NCI-H2227 treated with DMSO at 0.1 percent for 48 hours (cell line): ENCODE measurements at regions not wholly inside any gene's neighbourhood (a gene's known extent, or its start where the extent isn't known, plus 50 kb on each side); places are given as distances from the start of the nearest gene placed in this dataset.
"Not testable (repeated sequence)": the region's sequence is repeated elsewhere in the genome, so short reads cannot be mapped to it uniquely, and the experiment has no call there.

Experiments used
- DNase-seq: peaks from one replicate; lab custom pipeline; 2025; lab: John Stamatoyannopoulos, UW

DNA sequence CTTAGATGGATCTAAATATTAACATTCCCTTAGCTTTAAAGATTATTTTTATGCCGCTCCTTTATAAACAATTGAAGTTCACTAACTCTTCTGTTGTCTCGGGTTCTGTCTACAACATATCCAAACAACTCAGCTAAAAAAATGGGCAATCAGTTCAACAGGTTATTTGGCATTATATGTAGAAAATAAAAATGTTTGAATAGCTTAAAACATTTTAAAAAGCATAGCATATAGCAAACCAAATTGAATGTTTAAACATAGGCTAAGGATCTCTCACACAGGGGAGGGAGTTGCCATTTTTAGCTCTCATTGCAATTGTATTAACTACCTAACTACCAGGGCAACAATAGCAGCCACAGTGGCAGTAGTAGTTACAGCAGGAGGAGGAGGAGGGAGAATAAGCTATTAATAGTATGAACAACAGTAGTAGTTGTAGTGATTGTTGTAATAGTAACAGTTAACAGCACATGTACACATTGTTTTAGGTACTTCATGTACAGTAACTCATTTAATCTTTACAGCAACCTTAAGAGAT, 404.2 kb downstream of the KCNRG start:
- no peak for DNase-seq

DNA sequence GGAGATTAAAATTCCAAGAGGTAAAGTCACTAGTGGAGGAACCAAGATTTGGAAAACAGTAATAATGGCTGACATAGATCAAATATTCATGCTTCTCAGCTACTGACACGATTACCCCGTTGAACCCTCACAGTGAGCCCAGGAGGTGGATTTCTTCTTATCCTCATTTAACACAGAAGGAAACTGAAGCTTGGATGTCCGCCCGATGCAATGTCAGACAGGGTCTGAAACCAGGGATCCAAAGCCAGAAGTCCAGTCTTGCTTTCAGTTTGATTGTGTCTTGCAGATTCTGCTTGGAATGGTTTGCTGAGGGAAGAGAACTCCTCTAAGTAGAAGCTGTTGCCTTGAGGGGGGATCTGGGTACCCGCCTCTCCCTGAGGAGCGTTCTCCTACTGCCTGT, 404.7 kb downstream of the KCNRG start:
- DNase-seq: no peak

DNA sequence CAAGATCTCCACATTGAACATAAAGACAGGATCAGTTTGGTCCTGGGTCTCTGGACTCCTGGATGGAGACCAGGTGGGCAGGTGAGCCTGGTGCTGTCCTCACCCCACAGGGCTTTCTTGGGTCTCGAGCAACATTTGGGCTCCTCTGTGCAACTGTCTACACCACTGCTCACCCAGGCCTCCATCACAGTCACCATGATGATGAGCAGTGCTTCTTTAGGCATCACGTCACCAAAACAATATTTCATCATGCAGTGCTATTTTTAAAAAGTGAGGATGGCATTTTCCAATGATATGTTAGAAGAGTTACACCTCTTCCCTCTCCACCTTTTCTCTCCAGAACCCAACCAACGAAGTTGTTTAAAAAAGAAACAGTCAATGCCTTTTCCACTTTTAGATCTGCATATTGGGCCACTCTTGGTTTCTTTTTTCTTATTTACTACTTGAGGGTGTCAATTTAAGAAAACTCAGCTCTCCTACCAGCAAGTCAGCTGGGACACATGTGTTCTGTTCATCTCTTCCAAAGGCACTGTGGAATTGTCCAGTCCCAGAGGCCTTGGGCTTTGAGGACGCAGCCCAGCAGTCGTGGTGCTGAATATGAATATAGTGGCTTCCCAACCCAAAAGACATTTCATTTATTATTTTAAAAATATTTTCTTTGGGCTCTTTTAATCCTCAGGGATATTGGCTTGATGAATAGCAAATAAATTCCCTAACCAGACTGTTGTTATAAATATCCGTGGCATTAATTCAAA, 405.7 kb downstream of the KCNRG start:
- no peak for DNase-seq

DNA sequence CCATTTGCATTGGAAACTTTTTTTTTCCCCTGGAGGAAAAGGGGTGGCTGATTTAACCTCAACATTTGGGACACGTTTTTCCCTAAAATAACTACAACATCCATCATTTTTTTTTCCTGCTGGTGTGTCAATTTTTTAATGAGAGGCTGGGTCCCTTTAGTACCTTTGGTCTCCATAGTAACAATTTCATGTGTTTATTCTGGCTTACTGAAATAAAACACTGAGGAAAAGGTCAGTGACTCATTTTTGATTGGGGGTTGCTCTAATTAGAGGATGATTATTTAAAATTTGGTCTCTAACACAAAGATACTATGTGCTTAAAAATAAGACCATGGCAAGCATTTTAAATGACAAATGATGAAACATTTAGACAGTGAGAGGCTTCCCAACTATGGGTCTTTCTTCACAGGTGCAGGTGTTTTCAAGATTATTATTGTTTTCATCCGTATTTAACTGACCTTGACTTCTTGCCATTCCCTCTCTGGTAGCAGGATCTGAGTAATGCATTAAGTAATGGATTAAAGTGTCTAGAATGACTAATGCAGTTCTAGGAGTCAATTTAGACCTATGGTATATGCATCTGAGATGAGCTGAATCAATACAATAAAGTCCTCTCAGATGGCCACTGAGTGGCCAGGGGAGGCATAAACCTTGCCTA, 406.4 kb downstream of the KCNRG start:
- no peak for DNase-seq

DNA sequence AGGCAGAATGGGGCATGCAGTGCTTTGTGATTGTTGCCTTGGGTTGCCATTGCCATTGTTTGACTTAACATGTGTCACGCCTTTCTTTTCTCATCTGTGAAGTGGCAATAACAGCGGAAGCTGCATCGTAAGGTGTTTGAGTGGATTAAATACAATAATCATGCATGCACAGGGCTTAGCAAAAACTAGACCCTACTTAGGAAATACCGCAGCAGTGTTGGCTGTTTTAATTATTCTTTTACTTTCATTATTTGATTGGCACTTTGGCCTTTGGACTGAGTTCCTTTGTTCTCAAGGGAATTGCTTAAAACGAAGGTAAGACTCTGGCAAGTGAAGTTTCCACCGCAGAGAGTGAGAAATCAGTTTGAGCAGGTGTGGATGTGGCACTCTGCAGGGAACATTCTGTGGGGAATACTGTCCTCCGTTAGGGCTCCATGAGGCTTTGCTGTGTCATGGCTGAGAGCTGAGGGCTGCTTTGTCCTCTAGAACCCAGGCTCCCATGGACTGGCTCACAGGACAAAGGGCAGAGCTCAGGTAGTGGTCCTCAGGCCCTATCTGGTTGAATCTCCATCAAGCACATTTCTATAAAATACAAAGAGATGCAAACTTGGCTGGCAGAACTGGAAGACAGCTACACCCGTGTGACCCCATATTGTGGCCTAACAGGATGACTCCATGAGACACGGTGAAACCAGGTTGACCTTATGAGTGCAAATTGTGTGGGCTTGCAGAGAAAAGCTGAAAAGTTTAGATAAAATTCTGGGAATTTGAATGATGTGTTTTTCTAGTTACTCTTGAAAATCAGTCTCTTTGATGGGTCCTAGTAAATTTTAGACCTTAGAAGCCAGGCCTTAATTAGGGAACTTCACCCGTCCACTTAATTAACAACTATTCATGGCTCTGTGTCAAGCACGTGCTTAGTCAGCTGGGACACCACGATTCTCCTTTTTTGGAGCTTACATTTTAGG, 407.2 kb downstream of the KCNRG start:
- no peak for DNase-seq

DNA sequence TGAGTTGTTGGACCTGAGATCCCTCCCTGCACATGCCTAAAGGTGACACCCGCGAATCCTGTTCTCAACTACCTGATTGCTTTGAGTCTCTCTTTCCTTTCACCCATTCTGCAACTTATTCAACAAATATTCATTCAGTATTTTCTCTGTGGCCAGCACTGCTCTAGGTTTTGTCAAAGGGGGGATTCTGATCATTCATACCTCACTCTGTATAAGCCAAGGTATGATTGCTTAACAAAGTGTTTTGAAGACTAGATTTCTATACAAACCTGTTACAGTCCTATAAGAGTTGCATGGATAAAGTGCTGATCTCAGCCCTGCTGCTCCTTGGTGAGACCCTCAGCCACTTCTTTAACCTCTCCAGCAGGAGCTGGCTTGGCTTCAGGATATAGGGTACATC, 409.7 kb downstream of the KCNRG start:
- DNase-seq: no peak

DNA sequence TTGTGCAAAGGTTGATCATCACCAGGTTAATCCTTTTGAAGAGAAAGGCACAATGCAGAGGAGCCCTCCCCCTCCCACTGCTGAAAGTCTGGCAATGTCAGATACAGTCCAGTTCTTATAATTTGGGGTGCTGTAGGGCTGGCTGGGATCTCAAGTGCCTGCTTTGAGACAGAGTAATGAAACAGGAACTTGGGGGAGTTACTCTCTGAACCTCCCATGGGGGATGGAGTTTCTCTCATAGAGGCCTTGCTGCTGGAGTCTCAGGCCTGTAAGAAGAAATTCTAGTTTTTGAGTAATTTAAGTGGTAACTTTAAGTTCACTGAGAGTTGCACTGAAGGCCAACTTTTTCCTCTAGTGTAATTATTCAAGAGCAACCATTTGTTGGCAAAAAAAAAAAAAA, 410.5 kb downstream of the KCNRG start:
- DNase-seq: no peak

DNA sequence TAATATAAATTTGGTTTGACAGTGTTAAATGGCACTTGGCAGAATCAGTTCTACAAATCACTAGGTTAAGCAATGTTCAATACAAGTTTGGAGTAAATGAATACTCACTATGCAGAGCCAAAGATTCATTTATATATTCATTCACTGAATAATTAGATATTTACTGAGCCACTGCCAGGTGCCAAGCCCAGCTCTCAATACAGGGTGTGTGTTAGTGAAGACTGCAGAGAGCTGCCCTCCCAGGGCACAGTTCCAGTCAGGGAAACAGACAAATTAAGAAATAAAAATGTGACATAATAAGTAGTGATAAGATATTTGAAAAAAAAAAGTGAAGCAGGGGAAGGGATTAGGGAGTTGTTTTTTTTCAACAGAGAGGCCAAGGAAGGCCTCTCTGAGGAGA, 411.7 kb downstream of the KCNRG start:
- DNase-seq: no peak

DNA sequence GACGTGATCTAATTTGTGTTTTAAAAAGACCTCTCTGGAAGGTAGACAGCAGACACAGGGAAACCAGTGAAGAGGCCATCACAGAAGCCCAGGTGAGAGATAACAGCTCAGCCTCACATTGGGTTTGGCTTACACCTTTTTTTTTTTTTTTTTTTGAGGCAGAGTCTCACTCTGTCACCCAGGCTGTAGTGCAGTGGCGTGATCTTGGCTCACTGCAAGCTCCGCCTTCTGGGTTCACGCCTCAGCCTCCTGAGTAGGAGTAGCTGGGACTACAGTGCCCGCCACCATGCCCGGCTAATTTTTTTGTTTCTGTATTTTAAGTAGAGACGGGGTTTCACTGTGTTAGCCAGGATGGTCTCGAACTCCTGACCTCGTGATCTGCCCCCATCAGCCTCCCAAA, 412.3 kb downstream of the KCNRG start:
- not testable (repeated sequence) for DNase-seq

DNA sequence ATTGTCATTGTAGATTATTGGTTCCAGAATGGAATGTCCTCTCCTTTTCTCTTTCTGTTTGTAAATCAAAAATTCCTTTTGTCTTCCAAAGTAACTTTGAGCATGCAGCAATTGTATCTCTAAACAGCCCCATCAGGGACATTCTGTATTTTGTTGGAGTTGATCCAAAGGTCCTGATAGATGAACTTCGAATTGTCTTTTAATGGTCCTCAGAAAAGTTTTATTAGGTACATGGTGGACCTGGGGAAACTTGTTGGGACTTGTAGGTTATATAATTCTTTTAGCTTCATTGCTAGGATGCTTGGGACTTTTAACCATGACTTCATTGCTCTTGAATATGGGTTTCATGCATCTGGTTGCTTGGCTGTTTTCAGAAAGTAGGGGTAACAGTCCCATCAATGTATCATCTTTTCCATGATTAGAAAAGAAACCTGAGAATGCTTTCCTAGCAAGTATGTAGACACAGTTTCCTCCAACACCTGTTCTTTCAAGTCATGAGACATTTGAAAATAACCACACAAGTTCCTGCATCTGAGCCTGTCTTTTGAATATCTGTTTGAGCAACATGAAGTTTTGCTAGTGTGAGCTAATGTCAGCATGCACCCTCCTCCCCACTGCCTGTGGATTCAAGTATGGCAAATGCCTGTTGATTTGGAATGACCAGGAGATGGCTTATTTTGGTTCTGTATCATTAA, 413.1 kb downstream of the KCNRG start:
- no peak for DNase-seq

DNA sequence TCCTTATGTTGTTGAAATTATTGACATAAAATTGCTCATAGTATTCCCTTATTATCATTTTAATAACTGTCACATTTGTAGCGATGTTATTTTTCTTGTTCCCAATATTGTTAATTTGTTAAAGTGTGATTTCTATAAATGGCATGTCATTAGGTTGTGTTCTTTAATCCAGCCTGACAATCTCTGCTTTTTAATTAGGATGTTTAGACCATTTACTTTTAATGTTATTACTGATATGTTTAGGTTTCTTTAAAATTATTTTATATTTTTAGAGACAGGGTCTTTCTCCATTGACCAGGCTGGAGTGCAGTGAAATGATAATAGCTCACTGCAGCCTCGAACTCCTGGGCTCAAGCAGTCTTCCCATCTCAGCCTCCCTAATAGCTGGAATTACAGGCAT, 408.5 kb downstream of the DLEU7 start:
- DNase-seq: no peak

DNA sequence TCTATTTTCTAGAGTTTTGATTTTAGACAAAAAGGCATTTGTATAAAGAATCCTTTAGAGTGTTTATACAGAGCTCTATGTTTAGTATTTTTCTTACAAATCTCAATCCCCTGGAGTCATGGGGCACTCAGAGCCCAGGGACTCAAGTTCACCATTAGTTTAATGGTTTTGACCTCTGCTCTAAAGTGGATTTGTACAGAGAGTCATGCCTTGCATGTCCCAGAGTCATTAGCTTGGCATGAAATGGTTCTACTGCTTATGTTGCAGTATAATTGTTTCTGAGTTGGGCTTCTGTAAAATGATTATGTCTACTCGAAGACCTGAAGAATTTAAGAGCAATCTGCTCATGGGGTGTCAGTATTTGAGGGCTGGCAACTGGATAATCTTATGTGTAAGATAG, 406.2 kb downstream of the DLEU7 start:
- DNase-seq: no peak

DNA sequence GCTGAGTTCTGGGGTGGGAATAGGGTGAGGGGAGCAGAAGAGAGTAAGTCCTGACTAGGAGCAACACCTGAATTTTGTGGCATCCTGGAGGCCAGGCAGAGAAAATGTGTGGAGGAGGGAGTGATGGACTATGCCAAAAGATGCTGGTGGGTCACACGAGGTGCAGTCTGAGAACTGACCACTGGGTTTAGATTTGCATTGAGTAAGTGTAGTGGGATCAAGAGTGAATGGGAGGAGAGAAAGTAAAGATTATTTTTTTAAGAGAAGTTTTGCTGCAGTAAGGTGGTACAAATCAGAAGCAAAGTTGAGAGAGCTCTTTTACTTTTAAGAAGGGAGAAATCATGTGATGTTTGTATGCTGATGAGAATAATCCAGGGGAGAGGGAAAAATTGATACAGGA, 405.1 kb downstream of the DLEU7 start:
- no peak for DNase-seq

DNA sequence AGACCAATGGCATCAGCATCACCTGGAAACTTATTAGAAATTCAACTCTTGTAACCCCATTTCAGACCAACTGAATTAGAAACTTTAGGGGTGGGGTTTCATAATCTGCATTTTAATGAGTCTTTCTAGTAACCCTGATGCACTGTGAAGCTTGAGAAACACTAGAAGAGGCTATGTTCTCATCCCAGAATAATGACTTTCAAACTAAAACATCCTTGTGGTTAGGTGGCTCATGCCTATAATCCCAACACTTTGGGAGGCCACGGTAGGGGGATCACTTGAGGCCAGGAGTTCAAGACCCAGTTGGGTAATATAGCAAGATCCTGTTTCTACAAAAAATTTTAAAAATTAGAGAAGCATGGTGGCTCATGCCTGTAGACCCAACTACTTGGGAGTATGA, 402.4 kb downstream of the DLEU7 start:
- DNase-seq: no peak

DNA sequence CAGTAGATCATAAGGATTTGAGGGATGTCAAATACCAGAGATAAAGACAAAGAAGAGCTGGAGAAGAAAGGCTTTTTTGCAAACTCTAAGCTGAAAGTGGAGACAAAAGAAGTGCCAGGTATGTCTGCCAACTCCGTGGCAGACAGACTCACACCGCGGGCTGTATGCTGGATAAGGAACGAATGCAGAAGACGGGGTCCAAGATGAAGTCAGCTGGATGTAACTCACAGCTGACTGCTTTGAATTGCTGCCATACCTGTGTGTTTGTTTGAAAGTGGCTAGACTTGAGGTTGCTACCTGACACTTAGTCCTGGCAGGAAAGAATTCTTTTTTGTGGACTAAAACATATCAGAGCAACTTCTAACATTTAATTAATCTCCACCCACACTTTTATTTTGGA, 398.8 kb downstream of the DLEU7 start:
- DNase-seq: no peak

DNA sequence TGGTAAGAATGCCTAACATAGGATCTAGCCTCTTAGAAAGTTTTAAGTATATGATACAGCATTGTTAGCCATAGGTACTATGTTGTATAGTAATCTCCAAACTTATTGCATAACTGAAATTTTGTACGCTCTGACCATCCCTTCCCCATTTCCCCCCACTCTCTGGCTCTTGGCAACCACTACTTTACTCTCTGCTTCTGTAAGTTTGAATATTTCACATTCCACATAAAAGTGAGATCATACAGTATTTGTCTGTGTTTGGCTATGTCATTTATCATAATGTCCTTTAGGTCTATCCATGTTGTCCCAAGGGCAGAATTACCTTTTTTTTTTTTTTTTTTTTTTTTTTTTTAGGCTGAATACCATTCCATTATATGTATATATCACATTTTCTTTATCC, 396.9 kb downstream of the DLEU7 start:
- no peak for DNase-seq

DNA sequence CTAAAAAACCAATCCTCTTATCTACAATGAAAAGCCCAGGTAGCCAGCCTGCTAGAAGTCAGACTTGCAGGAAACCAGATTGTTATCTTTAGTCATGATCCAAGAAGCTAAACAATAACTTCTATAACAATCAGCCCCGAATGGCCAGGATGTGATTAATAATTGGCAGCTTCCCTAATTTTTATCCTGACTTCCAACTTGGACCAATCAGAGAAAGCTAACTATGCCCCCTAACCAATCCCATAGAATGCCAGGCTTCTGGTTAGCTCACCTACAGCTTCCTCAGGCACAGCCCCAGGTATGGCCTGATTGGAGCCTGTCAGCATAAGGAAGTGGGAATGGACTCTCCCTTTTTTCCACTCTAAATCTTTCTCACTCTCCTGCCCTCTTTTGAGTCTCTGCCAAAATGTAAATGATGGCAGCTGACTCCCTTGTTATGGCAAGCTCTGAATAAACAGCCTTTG, 394.9 kb downstream of the DLEU7 start:
- DNase-seq: no peak

DNA sequence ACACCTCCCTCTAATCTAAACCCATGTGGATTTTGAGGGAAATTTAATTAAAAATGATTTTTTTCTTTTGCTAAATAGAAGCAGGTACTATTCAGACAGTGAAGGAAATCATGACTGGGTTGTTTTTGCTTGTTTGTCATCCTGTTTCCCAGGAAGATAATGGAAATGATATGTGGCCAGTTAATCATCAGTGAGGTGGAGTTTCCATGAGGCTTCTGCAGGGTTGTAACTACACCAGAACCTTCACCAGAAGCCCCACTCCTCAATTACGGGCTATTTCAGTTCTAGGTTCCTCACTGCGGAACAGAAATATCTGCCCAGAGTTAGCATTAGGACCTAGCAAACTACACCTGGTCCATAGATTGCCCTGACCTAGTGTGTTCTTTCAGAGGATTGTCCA, 394.0 kb downstream of the DLEU7 start:
- DNase-seq: no peak

DNA sequence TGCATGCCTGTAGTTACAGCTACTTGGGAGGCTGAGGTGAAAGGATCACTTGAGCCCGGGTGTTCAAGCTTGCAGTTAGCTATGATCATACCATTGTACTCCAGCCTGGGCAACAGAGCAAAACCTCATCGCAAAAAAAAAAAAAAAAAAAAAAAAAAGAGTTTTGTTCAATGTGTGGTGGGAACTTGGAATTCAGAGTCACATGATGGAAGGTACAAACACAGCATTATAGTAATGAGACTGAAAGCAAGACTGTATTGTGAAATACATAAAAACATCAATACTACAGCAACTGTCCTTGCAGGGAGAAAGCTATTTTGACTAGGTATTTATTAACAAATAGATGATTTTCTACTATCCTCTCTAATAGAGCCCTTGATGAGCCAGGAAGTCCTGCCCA, 393.2 kb downstream of the DLEU7 start:
- DNase-seq: no peak

DNA sequence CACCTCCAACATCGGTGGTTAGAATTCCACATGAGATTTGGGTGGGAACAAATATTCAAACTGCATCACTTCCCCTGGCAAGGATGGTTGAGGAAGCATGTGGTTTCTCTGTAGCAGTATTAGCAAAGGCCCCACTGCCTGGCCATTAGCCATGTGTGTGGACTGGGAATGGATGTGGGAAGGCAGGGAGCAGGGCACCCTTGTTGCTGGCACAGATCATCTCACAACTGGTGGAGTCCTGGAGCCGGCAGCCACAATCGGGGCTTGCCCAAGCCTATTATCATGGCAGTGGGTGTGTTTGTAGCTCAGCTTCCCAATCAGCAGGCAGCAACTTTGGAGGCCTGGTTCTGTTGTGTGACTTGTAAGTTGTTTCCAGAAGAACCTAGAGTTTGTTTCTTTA, 391.9 kb downstream of the DLEU7 start:
- no peak for DNase-seq

DNA sequence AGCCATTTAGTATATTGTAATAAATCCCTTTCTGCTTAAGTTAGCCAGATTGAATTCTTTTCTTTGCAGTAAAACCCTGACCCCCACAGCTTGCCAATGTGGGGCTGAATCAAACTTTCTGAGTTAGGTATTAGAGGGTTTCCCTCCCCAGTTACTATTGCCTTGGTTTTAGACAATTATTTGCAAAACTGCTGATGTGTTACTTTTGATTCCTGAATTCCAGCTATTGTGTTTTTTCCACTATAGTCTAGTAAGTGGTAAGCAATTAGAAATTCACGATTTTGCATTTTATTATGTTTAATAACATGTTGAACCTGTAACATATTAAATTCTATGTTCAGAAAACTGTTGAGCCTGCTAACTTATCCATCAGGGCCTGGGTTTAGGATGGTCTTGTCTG, 391.5 kb downstream of the DLEU7 start:
- no peak for DNase-seq

DNA sequence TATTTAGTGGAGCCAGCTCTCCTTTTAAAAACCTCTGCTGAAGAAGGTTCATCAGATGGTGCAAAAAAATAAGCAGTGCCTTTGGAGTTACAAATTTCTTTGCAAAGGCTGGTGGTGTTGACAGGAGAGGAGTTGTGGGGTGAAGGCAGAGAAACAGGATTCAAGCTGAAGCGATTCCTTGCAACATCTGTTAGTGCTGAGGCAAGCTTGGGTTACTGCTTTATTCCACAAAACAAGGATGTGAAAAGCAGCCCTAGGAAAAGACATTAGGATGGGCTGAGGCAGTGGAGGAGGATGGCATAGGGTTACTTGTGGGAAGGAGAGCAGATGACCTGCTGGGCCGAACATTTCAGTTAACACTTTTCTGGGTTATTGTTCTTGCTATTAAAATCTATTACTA, 390.7 kb downstream of the DLEU7 start:
- DNase-seq: no peak
